IPS-NIHi7 (cell line): ENCODE measurements at regions not wholly inside any gene's neighbourhood (a gene's known extent, or its start where the extent isn't known, plus 50 kb on each side); places are given as distances from the start of the nearest gene placed in this dataset.

ENCODE experiments used
- DNase-seq: peaks from one replicate; pipeline ENCODE4 v3.0.0; 2012; ENCODE audit warnings: mixed read lengths; ENCODE audit errors: extremely low spot score

GRCh38 chr3:39748763-39749162 lies 60.6 kb upstream of the MYRIP start:
- DNase-seq, result no peak

GRCh38 chr3:39750712-39751111 lies 58.7 kb upstream of the MYRIP start:
- DNase-seq, result no peak

- DNase-seq, result no peak
These were observed 58.1 kb upstream of the MYRIP start for GRCh38 chr3:39751286-39751685.

- no peak for DNase-seq
These were observed 57.3 kb upstream of the MYRIP start for GRCh38 chr3:39752019-39752637.

- DNase-seq, result no peak
These were observed 56.7 kb upstream of the MYRIP start for GRCh38 chr3:39752751-39753150.

- DNase-seq, result no peak
These were observed 56.0 kb upstream of the MYRIP start for GRCh38 chr3:39753391-39753790.

- no peak for DNase-seq
These were observed 54.9 kb upstream of the MYRIP start for GRCh38 chr3:39754549-39754948.

- no peak for DNase-seq
These were observed 54.3 kb upstream of the MYRIP start for GRCh38 chr3:39755100-39755499.

- DNase-seq, result no peak
These were observed 52.1 kb upstream of the MYRIP start for GRCh38 chr3:39757307-39757706.
